Cardiac fibroblast (primary cell): ENCODE measurements at regions not wholly inside any gene's neighbourhood (a gene's known extent, or its start where the extent isn't known, plus 50 kb on each side); places are given as distances from the start of the nearest gene placed in this dataset.

Experiments
- DNase-seq, 2 donors: peaks; one replicate each; pipeline versions ENCODE4 v3.0.0 to v3.0.0-alpha.2; 2010; ENCODE audit warnings: low read depth in 2 of 2
- H3K4me3 ChIP-seq, 2 donors: replicated peaks in 1 of 2; 1 replicate in 1 of 2; 2 replicates in 1 of 2; pipeline ENCODE4 v1.5.1; 2011; ENCODE audit warnings: low read depth in 2 of 2, low read length in 2 of 2, mild to moderate bottlenecking in 2 of 2, moderate library complexity in 1 of 2
- CTCF ChIP-seq: IDR thresholded peaks from one replicate; pipeline ENCODE4 v1.5.1; 2011; ENCODE audit warnings: low read depth, mild to moderate bottlenecking, low read length, inconsistent platforms

GRCh38 chr2:220833446-220833845 is 738.7 kb downstream of the EPHA4 start:
- no peak overlapping the region for H3K4me3 ChIP-seq
- no peak for TF ChIP-seq CTCF
- no peak for DNase-seq

- peak in 1 of 2 donors; percentile 28 for DNase-seq
- no peak for TF ChIP-seq CTCF
- H3K4me3 ChIP-seq: no peak overlapping the region
Measured at GRCh38 chr2:220835583-220835982, 736.5 kb downstream of the EPHA4 start.

DNA sequence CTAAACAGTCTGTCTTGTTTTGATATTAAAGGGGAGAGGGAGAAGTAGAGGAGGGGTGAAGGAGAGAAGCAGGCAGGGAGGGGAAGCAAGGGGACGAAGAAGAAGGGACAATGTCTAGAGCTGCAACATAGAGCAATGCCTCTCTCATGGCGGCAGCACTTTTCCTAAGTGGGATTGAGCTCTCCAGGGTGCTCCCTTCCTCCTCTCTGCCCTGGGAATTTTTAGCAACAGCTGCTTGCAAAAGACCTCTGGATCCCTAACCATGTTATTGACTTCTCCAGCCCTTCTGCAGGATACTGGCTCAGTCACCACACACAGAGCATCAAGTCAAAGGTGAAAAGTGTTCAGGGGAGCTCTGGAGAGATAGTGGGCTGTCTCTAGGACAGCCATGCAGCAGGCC is 734.9 kb downstream of the EPHA4 start:
- TF ChIP-seq CTCF: no peak
- H3K4me3 ChIP-seq: no peak overlapping the region
- DNase-seq: no peak

- DNase-seq: no peak
- H3K4me3 ChIP-seq: no peak overlapping the region
- TF ChIP-seq CTCF: no peak
Measured at GRCh38 chr2:220842901-220843665, 729.0 kb downstream of the EPHA4 start.

DNA sequence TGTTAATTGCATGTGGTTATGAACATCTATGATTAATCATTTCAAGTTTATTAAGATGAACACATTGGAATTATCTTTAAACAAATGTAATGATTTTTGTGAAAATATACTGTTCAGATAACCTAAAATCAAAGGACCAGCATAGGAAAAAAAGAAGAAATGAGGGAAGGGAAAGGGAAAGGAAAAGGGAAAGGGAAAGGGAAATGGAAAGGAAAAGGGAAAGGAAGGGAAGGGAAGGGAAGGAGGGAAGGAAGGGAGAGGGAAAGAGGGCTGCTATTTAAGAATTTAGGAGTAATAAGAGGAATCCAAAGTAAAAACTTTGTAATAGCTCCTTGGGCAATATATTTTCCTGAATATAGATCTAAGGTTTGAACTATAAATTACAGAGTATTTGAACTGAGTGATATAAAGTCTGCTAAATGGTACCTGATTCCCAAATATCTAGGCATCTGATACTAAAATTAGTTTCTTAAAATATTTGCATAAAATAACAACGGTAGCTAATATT is 726.3 kb downstream of the EPHA4 start:
- no peak for DNase-seq
- no peak for TF ChIP-seq CTCF
- no peak overlapping the region for H3K4me3 ChIP-seq

GRCh38 chr2:220847006-220847405 is 725.1 kb downstream of the EPHA4 start:
- TF ChIP-seq CTCF: no peak
- H3K4me3 ChIP-seq: no peak overlapping the region
- DNase-seq: peak in 1 of 2 donors; percentile 15
